ENCODE measurements at regions not wholly inside any gene's neighbourhood (a gene's known extent, or its start where the extent isn't known, plus 50 kb on each side); places are given as distances from the start of the nearest gene placed in this dataset.

- TF ChIP-seq CTCF (IDR thresholded peaks at IDR 0.05; ENCODE audit: low read length) (no peak), EZH2 (IDR thresholded peaks at IDR 0.05; ENCODE audit: borderline replicate concordance, low read length) (no peak)
Observed at GRCh38 chr10:128825626-128826025, 641.4 kb upstream of the MGMT start.
